DOHH2 (cell line): ENCODE measurements at regions not wholly inside any gene's neighbourhood (a gene's known extent, or its start where the extent isn't known, plus 50 kb on each side); places are given as distances from the start of the nearest gene placed in this dataset.

Experiments used
- CTCF ChIP-seq: fragments of 200-600 bp; sonication (generic); IDR thresholded peaks from one replicate; pipeline ENCODE4 v1.5.1; 2014; ENCODE audit warnings: antibody characterized with exemption, mild to moderate bottlenecking, low read depth, low read length; ENCODE audit not compliant: poor library complexity, severe bottlenecking
- EZH2phosphoT487 ChIP-seq: fragments of 200-600 bp; sonication (generic); IDR thresholded peaks from 2 replicates; pipeline ENCODE4 v1.6.1; 2017; ENCODE audit warnings: borderline replicate concordance, mild to moderate bottlenecking, antibody characterized with exemption, low read length, moderate library complexity, mixed read lengths

DNA sequence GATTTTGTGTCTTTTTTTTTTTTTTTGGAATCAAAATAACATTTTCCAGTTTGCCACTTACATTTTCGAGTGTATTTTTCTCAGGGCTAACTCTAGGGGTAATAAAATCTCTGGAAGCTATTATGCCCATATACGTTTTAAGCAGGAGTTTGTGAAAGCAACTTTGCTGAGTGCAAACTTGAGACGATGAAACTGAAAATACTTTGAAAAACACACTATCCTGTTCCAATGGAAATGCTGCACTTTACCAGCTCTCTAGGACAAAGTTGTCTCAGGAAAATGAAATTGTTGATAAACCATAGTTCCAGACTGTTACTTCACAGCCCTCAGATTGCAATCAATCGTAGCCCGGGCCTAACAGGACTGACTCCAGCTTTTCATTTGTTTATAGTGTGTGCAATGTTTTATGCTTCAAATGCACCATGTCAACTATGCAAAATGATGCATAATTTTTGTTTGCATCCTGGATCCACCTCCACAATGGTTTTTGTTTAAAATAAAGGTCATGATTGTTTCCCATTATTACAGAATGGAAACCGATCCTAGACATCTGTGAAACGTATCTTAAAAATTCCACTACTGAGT lies 220.6 kb upstream of the PKN2 start:
- TF ChIP-seq CTCF (no peak), EZH2phosphoT487 (no peak)
